HCT116 (cell line): ENCODE measurements at regions not wholly inside any gene's neighbourhood (a gene's known extent, or its start where the extent isn't known, plus 50 kb on each side); places are given as distances from the start of the nearest gene placed in this dataset.

Experiments used
- CEBPB ChIP-seq: IDR thresholded peaks from 2 replicates; pipeline ENCODE4 v1.6.1; 2012; ENCODE audit warnings: low read depth
- POLR2A ChIP-seq: IDR thresholded peaks from 2 replicates; pipeline ENCODE4 v1.7.0; 2011; ENCODE audit warnings: borderline replicate concordance; ENCODE audit not compliant: insufficient read depth, insufficient read length; ENCODE audit errors: extremely low read depth
- POLR2AphosphoS5 ChIP-seq: IDR thresholded peaks from 2 replicates; pipeline ENCODE4 v1.6.1; 2011; ENCODE audit warnings: mild to moderate bottlenecking, low read depth, low read length, moderate library complexity
- RAD21 ChIP-seq: IDR thresholded peaks from 2 replicates; pipeline ENCODE4 v1.6.1; 2012; ENCODE audit warnings: low read depth, mild to moderate bottlenecking
- TF ChIP-seq, protein P1 (sequence below), 3 experiments: fragments of 200-600 bp in 1 of 3; sonication (generic) in 1 of 3; IDR thresholded peaks in 2 of 3; conservative IDR thresholded peaks in 1 of 3; 2 replicates each; pipeline ENCODE4 v1.5.1; 2012 to 2017; ENCODE audit warnings: low read depth in 2 of 3, low read length in 2 of 3, antibody characterized with exemption in 1 of 3, borderline replicate concordance in 1 of 3, control low read depth in 1 of 3, mild to moderate bottlenecking in 1 of 3, mixed read lengths in 1 of 3, mixed run types in 1 of 3, moderate library complexity in 1 of 3; ENCODE audit not compliant: insufficient read depth in 1 of 3

DNA sequence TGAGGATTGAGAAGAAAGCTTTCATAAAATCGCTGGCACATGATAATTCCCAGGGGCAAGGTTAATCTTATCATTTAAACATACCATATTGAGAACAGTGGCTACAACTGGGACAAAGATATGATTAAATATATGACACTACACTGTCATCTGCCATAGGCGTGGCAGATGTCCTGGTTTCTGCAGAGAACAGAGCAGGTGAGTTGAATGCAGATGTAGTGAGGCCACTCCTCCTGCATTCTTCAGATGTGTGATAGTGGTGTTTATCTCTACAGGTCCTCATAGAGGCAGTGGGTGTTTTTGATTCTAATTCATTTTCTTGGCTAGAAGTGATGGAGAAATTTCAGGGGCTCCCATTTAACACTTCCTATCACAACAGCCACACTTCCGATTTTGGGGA lies 237.0 kb upstream of the CDH9 start:
- TF ChIP-seq CEBPB, result no peak
- TF ChIP-seq RAD21, result no peak
- TF ChIP-seq, protein P1, sequence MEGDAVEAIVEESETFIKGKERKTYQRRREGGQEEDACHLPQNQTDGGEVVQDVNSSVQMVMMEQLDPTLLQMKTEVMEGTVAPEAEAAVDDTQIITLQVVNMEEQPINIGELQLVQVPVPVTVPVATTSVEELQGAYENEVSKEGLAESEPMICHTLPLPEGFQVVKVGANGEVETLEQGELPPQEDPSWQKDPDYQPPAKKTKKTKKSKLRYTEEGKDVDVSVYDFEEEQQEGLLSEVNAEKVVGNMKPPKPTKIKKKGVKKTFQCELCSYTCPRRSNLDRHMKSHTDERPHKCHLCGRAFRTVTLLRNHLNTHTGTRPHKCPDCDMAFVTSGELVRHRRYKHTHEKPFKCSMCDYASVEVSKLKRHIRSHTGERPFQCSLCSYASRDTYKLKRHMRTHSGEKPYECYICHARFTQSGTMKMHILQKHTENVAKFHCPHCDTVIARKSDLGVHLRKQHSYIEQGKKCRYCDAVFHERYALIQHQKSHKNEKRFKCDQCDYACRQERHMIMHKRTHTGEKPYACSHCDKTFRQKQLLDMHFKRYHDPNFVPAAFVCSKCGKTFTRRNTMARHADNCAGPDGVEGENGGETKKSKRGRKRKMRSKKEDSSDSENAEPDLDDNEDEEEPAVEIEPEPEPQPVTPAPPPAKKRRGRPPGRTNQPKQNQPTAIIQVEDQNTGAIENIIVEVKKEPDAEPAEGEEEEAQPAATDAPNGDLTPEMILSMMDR (IDR thresholded peaks at IDR 0.05 in 2 of 3, conservative IDR thresholded peaks at IDR 0.05 in 1 of 3; ENCODE audit: borderline replicate concordance in 1 of 3, insufficient read depth in 1 of 3, low read depth in 2 of 3, low read length in 2 of 3), result no peak
- no peak for TF ChIP-seq POLR2AphosphoS5
- no peak for TF ChIP-seq POLR2A
